ENCODE measurements at regions not wholly inside any gene's neighbourhood (a gene's known extent, or its start where the extent isn't known, plus 50 kb on each side); places are given as distances from the start of the nearest gene placed in this dataset.

GRCh38 chr14:53516261-53516774, 363.2 kb upstream of the DDHD1 start:
- DNase-seq (ENCODE audit: low spot score): no peak

GRCh38 chr14:53515276-53515675, 362.2 kb upstream of the DDHD1 start:
- DNase-seq (ENCODE audit: low spot score): no peak

DNA sequence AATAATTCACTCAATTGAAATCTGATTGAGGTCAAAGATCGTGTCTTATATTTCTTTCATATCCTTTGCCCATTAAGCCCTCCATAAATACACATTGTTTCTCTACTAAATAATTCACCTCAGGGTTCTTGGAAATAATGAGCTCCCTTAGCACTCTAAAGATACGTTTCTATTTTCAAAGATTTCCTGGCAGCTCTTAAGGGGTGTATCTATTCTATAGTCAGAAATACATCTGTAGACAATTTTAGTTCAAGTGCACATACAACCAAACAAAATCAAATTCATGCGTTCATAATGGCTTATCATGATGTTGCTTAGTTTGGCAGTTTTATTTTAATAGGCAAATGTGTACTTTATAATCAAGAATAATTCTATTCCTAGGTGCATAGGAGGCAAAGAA, 361.1 kb upstream of the DDHD1 start:
- no peak for DNase-seq (ENCODE audit: low spot score)

DNA sequence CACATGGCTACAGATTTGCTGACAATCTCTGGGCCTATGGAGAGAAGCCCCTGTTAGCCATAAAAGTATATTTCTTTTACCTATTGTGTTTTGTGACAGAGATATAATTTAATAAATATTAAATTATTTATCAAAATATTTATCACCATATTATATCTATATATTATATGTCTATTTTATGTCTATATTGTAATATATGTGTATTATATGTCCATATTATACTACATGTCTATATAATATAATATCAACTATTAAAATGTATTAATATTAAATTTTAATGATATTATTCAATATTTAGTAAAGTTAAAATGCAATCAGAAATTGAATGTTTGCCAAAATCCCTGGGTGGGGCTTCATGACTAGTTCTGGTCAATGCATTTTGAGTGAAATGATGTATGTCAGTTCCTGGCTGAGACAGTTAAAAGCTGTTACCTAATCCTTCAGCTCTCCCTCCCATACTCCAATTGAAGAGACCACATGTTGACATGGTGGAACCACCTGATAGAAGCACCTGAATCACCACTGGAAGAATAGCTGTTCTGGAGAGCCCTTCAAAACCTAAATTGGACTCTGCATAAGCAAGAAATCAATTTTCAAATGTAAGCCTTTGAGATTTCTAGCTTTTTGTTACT, 357.3 kb upstream of the DDHD1 start:
- DNase-seq (ENCODE audit: low spot score): no peak

DNA sequence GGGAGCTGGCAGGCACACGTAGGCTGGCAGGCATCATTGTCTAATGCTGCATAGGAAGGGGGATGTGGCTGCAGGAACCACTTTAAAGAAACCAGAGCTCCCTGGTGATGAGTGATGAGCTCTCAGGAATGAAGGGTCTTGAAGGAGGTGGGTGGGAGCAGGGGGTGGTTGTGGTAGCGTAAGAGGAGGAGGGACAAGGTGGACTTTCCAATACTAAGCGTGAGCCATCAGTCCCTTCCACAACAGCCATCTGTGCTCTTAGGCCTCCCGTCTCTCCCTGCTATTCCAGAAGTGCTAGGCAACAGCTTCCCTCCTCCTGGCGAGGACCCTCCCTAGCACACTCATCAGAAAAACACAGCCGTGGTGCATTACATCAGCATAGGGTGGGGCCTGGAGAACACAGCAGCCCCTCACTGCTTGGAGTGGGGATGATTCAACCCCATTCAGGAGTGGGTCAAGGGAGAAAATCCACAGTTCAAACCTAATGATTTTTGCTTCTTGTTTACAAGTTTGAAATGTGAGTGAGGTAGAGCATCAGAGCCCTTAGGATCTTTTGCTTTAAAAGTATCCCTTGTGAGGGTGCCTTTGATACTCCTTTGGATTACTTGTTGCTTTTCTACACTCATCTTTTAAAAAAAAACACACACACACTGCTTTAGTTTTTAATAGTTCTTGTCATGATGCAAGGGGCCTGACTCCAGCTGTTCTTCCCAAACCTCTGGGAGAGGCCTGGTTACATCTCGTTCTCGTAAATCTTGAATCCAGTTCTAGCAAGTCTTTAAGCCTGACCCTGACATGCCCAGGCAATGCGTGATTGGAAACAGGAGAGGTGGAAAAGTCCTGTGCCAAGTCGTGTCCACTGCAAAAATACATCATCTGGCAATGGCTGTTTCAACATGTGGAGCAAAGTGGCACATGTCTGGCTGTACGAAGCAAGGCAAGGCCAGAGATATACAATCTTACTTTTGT, 356.4 kb upstream of the DDHD1 start:
- no peak for DNase-seq (ENCODE audit: low spot score)

DNA sequence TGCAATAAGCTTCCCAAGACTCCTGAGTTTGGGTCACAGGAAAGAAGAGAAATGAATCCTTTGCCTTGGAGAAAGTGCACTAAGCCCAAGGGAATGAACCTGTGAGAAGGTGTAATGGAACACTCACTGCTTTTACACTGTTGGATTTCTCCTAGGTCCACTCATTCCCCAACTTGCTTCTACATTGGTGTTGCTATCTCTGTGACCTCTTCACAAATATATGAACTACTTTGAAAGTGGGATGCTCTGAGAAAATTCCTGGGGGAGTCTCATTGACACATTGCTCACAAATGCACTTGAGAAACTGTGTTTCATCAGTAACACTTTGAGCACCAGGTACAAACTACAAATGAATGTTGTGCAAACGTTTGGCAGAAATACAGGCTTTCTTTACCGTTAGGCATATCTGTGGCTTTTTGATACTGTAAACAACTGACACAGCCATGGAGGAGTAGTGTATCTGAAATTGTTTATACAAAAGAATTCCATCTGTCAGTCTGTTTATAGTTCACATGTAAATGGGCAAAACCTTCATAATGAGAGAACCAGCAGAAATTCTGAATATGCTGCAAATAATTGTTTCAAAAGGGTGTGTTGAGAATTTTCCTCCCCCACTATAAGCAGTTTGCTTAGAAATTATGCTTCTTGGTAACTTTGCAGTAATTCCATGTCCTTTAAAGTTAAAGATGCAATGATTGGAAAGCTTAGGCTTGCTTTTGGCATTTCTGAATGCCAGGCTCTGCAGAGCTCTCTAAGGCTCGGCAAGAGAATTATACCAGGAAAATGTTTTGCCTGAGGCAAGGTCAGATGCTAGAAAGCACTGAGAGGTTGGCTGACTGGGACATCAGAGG, 348.5 kb upstream of the DDHD1 start:
- DNase-seq (ENCODE audit: low spot score): no peak

DNA sequence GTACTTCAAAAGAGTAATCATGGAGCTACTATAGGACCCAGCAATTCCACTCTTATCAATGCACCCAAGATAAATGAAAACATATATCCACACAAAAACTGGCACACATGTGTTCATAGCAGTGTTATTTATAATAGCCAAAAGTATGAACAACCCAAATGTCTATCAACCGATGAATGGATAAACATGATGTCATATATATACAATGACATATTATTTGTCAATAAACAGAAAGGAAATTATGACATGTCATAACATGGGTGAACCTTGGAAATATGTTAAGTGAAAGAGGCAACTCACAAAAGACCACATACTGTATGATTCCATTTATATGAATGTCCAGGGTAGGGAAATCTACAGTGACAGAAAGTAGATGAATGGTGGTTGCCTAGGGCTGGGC, 347.1 kb upstream of the DDHD1 start:
- DNase-seq (ENCODE audit: low spot score): no peak

DNA sequence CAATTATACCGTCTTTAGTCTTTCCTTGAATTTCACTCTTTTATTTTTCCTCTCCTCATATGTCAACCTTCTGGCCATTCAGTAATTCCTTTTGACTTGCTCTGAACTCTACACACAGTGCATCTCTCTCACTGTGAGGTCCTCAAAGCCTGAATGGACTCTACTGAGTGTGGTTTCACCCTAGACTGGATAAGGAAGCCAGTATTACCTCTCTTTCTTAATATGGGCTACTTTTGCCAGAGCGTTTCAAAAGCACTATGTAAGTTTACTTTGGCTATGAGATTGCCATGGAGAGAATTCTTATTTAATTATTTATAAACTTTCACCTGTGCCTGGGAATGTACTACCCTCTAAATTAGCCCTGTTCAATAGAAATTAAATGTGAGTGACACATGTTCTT, 343.5 kb upstream of the DDHD1 start:
- DNase-seq (ENCODE audit: low spot score): no peak

- no peak for DNase-seq (ENCODE audit: low spot score)
Measured at GRCh38 chr14:53495846-53496343, 342.8 kb upstream of the DDHD1 start.

- DNase-seq (ENCODE audit: low spot score): no peak
Measured at GRCh38 chr14:53494587-53494986, 341.5 kb upstream of the DDHD1 start.

GRCh38 chr14:53493860-53494259, 340.7 kb upstream of the DDHD1 start:
- DNase-seq (ENCODE audit: low spot score): no peak

DNA sequence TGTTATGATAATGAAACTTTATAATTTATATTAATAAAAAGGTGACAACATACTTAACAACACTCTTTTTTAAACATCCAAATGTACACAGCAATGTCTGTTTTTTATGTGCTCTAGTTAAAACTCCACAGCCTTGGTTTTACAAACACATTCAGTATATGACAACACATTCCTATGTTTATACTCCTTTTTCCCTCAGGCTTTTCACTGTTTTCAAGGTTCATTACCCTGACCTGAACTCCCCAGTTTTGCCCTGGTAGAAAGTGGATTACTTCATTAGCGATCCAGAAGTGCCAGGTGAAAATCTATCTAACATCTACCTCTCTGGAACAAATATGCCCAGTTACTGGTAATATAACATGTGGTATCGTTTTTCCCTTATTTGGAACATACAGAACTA, 340.2 kb upstream of the DDHD1 start:
- DNase-seq (ENCODE audit: low spot score): no peak

- DNase-seq (ENCODE audit: low spot score): no peak
Measured at GRCh38 chr14:53491884-53492277, 338.8 kb upstream of the DDHD1 start.

GRCh38 chr14:53491256-53491883, 338.2 kb upstream of the DDHD1 start:
- DNase-seq (ENCODE audit: low spot score): no peak

GRCh38 chr14:53478174-53478573, 325.1 kb upstream of the DDHD1 start:
- no peak for DNase-seq (ENCODE audit: low spot score)

GRCh38 chr14:53473480-53473879, 320.4 kb upstream of the DDHD1 start:
- DNase-seq (ENCODE audit: low spot score): no peak

DNA sequence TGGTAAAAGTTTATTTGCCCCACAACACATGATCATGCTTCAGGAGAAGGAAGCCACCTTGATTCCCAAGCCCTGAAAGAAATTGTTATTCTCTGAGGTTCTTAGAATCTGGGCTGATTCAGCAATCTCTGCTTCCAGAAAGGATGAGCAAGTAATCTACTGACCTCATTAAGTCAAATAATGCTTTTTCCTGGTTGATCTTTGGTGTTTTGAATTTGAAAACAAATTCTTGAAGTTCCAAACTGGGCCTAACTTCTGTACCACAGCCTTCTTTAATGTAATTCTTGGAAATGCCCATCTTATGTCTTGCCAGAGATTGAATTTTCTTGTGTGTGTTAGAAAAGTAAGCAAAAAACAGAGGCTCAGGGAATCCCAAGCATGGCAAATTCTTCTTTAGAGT, 319.2 kb upstream of the DDHD1 start:
- DNase-seq (ENCODE audit: low spot score): no peak

DNA sequence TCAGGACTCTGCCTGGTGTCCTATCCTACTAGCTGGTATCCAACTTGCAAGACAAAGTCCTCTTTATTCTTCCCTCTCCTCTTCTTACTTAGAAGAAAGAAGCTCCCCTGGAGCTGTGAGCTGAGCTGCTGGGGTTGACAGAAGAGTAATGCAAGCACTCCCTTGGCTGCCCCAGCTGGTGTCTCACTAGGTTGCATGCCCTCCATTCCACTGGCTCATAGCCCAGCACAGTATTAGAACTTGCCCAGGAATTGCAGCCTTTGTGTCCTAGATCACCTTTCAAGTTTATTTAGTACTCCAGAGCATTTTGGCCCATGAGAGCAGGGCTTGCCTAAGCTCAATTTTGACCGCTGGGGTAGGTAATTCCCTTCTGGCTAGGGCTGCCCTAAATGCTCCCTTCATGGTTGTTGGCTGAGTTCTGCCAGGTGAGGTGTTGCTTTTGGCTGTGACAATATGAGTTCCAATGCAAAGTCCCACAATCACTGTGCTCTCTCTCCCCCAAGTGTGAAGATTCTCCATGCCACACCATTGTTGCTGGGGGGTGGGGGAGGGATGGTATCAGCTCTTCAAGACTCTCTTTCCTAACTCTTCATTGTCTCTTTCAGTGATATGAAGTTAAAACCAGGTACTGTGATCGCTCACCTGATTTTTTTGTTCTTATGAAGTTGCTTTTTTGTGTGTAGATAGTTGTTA, 317.4 kb upstream of the DDHD1 start:
- no peak for DNase-seq (ENCODE audit: low spot score)

- no peak for DNase-seq (ENCODE audit: low spot score)
Measured at GRCh38 chr14:53468876-53469275, 315.8 kb upstream of the DDHD1 start.

- no peak for DNase-seq (ENCODE audit: low spot score)
Measured at GRCh38 chr14:53464376-53464775, 311.3 kb upstream of the DDHD1 start.
